CD4-positive, alpha-beta T cell (primary cell): ENCODE measurements at regions not wholly inside any gene's neighbourhood (a gene's known extent, or its start where the extent isn't known, plus 50 kb on each side); places are given as distances from the start of the nearest gene placed in this dataset.

Experiments
- ATAC-seq: fragments of 200-7000 bp; cut with Tn5 transposase; one replicate; pipeline ENCODE4 v1.10.0; 2022; ENCODE audit warnings: mild to moderate bottlenecking; ENCODE audit not compliant: poor library complexity
- CTCF ChIA-PET: fragments of 350-600 bp; sonication (Branson Sonifier 250); formaldehyde crosslinking; loops from one replicate; lab custom pipeline; 2021; ENCODE audit warnings: antibody characterized with exemption, inconsistent platforms; lab: Charles Lee
- POLR2A ChIA-PET: fragments of 350-600 bp; sonication (Branson Sonifier 250); formaldehyde crosslinking; loops from one replicate; lab custom pipeline; 2021; ENCODE audit warnings: antibody characterized with exemption, inconsistent platforms; lab: Charles Lee
- DNase-seq, 14 experiments: peaks; one replicate each; pipeline ENCODE4 v3.0.0-alpha.2; 2013 to 2020; ENCODE audit warnings: mixed read lengths in 2 of 14
- H3K27ac ChIP-seq, 2 donors: one replicate each; pipeline versions ENCODE4 v1.5.1 to v1.7.0; 2013; ENCODE audit warnings: low read length in 2 of 2, low read depth in 1 of 2, mild to moderate bottlenecking in 1 of 2
- H3K27me3 ChIP-seq, 2 experiments: 1 replicate in 1 of 2; 2 replicates in 1 of 2; pipeline versions ENCODE4 v1.6.1 to v1.7.0; 2013; ENCODE audit warnings: low read length in 2 of 2, control low read depth in 1 of 2, mild to moderate bottlenecking in 1 of 2, moderate library complexity in 1 of 2; ENCODE audit not compliant: insufficient read depth in 2 of 2, control insufficient read depth in 1 of 2
- H3K36me3 ChIP-seq: one replicate; pipeline ENCODE4 v1.6.1; 2013; ENCODE audit warnings: low read length, control low read depth; ENCODE audit not compliant: insufficient read depth
- H3K4me1 ChIP-seq: one replicate; pipeline ENCODE4 v1.6.1; 2013; ENCODE audit warnings: low read length, control low read depth; ENCODE audit not compliant: insufficient read depth
- H3K4me3 ChIP-seq: one replicate; pipeline ENCODE4 v1.5.1; 2013; ENCODE audit warnings: mild to moderate bottlenecking, low read length, moderate library complexity
- H3K9me3 ChIP-seq, 2 experiments: 1 replicate in 1 of 2; 2 replicates in 1 of 2; pipeline versions ENCODE4 v1.6.1 to v1.7.0; 2013; ENCODE audit warnings: low read length in 2 of 2, mild to moderate bottlenecking in 2 of 2, control low read depth in 1 of 2, moderate library complexity in 1 of 2; ENCODE audit not compliant: control insufficient read depth in 1 of 2, insufficient read depth in 1 of 2
- H3K27ac Mint-ChIP-seq: one replicate; pipeline ENCODE4 v1.8.0; 2020; ENCODE audit warnings: mixed read lengths
- H3K27me3 Mint-ChIP-seq: one replicate; pipeline ENCODE4 v1.8.0; 2021; ENCODE audit warnings: mixed read lengths
- H3K36me3 Mint-ChIP-seq: one replicate; pipeline ENCODE4 v1.8.0; 2021; ENCODE audit warnings: low read depth, mixed read lengths
- H3K4me1 Mint-ChIP-seq: one replicate; pipeline ENCODE4 v1.8.0; 2021; ENCODE audit warnings: low read depth, mixed read lengths
- H3K4me3 Mint-ChIP-seq: one replicate; pipeline ENCODE4 v1.8.0; 2020; ENCODE audit warnings: mild to moderate bottlenecking, mixed read lengths
- H3K9me3 Mint-ChIP-seq: one replicate; pipeline ENCODE4 v1.8.0; 2020; ENCODE audit warnings: mixed read lengths
- intact Hi-C, 2 experiments: fragments of 100-400 bp; cut with DNase I in 1 of 2; cut with micrococcal nuclease in 1 of 2; formaldehyde crosslinking; loops; one replicate each; pipeline versions ENCODE4 v1.15.1 to v1.9.0; 2023 to 2025; cut with DNase I, micrococcal nuclease
- TF ChIP-seq, protein P1 (sequence below): fragments of 200-600 bp; IDR thresholded peaks from one replicate; pipeline ENCODE4 v1.8.0; 2022; ENCODE audit warnings: antibody characterized with exemption, mild to moderate bottlenecking

DNA sequence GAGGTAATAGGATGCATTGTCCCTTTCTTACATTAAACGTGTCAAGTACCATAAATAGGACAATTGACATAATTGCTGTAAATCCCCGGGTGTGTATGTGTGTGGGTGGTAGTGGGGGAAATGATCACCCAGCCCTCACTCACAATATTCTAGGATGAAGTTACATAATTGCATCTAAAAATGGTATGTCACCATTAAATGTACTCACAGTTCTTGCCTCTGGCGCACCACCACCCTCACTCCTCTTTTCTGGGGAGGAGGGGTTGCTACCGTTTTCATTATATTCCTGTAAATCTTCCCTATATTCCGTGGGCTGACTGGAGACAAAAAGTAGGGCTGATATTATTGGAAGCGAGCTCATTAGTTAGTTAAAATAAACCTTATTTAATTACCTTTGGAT lies 563.8 kb downstream of the TLR4 start:
- no peaks in the 10 kb centered on the region for H3K27me3 Mint-ChIP-seq
- POLR2A ChIA-PET: no interaction called here
- no peaks in the 10 kb centered on the region for H3K36me3 Mint-ChIP-seq
- Histone ChIP-seq H3K27me3 (no peaks in the 10 kb centered on the region), H3K4me3 (no peak overlapping the region), H3K36me3 (no peaks in the 10 kb centered on the region), H3K4me1 (no peaks in the 10 kb centered on the region), H3K27ac (no peak overlapping the region), H3K9me3 (no peaks in the 10 kb centered on the region)
- intact Hi-C loops: no loop called here
- no peak for DNase-seq
- H3K9me3 Mint-ChIP-seq: peaks cover 5% of the 10 kb centered on the region
- no peak overlapping the region for H3K4me3 Mint-ChIP-seq
- CTCF ChIA-PET: no interaction called here
- no peak for ATAC-seq
- no peak overlapping the region for H3K27ac Mint-ChIP-seq
- TF ChIP-seq, protein P1, sequence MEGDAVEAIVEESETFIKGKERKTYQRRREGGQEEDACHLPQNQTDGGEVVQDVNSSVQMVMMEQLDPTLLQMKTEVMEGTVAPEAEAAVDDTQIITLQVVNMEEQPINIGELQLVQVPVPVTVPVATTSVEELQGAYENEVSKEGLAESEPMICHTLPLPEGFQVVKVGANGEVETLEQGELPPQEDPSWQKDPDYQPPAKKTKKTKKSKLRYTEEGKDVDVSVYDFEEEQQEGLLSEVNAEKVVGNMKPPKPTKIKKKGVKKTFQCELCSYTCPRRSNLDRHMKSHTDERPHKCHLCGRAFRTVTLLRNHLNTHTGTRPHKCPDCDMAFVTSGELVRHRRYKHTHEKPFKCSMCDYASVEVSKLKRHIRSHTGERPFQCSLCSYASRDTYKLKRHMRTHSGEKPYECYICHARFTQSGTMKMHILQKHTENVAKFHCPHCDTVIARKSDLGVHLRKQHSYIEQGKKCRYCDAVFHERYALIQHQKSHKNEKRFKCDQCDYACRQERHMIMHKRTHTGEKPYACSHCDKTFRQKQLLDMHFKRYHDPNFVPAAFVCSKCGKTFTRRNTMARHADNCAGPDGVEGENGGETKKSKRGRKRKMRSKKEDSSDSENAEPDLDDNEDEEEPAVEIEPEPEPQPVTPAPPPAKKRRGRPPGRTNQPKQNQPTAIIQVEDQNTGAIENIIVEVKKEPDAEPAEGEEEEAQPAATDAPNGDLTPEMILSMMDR: no peak
- H3K4me1 Mint-ChIP-seq: no peaks in the 10 kb centered on the region

DNA sequence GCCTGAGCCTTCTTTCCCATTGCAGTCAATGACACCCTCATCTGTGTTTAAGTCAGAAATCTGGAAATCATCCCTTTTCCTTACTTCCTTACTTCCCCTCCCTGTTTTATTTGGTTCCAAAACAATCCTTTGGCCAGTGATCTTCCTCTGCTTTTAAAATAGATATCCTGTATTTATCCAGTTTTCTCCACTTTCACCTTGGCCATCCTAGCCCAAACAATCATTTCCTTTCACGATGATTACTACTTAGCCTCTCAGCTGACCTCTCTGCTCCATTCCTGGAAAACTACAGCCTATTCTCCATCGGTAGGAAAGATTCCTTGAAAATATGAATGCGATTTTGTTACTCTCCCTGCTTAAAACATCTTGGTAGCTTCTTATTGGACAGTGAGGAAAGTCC lies 565.4 kb downstream of the TLR4 start:
- no peak for ATAC-seq

DNA sequence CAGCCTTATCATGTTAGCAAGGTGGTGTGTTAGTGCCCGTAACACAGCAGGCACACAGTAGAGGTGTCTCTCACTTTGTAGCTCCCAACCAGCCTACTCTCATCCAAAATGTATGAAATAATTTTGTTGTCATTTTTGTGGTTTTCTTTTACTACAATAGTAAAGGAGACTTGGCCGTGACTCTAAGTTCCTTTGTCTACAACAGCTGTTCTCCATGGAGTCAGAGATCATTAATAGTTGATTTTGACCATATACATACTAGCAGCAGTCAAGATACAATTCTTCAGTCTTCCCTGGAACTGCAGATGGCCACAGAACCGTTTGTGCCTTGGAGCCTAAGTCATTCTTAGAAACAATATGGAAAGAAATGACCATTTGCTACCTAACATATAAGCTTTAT lies 567.1 kb downstream of the TLR4 start:
- ChIA-PET CTCF (no interaction called here), POLR2A (no interaction called here)
- ATAC-seq: no peak
- no peak for DNase-seq
- no peaks in the 10 kb centered on the region for H3K4me1 Mint-ChIP-seq
- no peaks in the 10 kb centered on the region for H3K36me3 Mint-ChIP-seq
- Histone ChIP-seq H3K36me3 (no peaks in the 10 kb centered on the region), H3K4me1 (no peaks in the 10 kb centered on the region), H3K27ac (no peak overlapping the region), H3K4me3 (no peak overlapping the region), H3K9me3 (no peaks in the 10 kb centered on the region), H3K27me3 (no peaks in the 10 kb centered on the region)
- no peak overlapping the region for H3K4me3 Mint-ChIP-seq
- TF ChIP-seq, protein P1: no peak
- no peaks in the 10 kb centered on the region for H3K27me3 Mint-ChIP-seq
- intact Hi-C loops: no loop called here
- peaks cover 6% of the 10 kb centered on the region for H3K9me3 Mint-ChIP-seq
- no peak overlapping the region for H3K27ac Mint-ChIP-seq

More for the DNA sequence above, 565.4 kb downstream of the TLR4 start:
- Histone ChIP-seq H3K36me3 (no peaks in the 10 kb centered on the region), H3K27ac (no peak overlapping the region), H3K9me3 (no peaks in the 10 kb centered on the region), H3K4me3 (no peak overlapping the region), H3K27me3 (no peaks in the 10 kb centered on the region), H3K4me1 (no peaks in the 10 kb centered on the region)
- TF ChIP-seq, protein P1: no peak
- Mint-ChIP-seq H3K4me3 (no peak overlapping the region), H3K27ac (no peak overlapping the region), H3K4me1 (no peaks in the 10 kb centered on the region), H3K36me3 (no peaks in the 10 kb centered on the region), H3K27me3 (no peaks in the 10 kb centered on the region), H3K9me3 (peaks cover 7% of the 10 kb centered on the region)
- ChIA-PET CTCF (no interaction called here), POLR2A (no interaction called here)
- intact Hi-C loops: no loop called here
- DNase-seq: no peak
